ENCODE measurements at regions not wholly inside any gene's neighbourhood (a gene's known extent, or its start where the extent isn't known, plus 50 kb on each side); places are given as distances from the start of the nearest gene placed in this dataset.
A peak's percentile ranks its signal among the peaks of the same experiment; 100 is the strongest.

DNA sequence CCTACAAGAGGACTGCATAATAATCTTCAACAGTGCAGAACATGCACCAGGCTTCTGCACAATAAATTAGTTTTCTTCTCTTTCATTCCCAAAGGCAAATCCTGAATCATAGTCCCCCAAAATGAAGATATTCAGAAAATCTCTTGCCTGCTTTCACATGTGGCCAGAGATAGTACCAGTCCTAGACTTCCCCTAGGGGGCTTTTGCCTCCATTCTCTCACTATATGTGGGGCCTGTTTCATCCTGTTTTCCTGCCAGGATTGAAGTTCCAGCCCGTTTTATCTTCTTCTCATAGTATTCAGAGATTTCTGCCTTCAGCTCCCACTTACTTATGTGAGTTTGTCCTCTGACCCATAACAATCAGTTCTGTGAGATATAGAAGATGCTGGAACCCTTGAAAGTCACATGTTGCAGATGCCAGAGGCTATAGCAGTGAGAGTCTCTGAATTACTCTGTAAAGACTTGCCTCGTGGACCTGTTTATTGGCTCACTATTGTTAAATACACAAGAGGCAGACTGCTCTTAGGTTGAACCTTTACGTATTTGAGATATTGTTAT lies 421.9 kb upstream of the PCDH9 start:
- DNase-seq (ENCODE audit: low spot score): no peak

DNA sequence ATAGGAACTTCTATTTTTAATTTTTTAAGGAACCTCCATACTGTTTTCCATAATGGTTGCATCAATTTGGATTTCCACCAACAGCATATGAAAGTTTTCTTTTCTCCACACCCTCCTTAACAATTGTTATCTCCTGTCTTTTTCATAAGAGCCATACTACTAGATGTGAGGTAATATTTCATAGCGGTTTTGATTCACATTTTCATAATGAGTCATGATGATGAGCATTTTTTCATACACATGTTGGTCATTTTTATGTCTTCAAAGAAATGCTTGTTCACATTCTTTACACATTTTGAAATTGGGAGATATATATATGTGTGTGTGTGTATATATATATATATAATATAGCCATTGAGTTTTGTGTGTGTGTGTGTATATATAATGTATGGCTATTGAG lies 420.3 kb upstream of the PCDH9 start:
- DNase-seq (ENCODE audit: low spot score): no peak

DNA sequence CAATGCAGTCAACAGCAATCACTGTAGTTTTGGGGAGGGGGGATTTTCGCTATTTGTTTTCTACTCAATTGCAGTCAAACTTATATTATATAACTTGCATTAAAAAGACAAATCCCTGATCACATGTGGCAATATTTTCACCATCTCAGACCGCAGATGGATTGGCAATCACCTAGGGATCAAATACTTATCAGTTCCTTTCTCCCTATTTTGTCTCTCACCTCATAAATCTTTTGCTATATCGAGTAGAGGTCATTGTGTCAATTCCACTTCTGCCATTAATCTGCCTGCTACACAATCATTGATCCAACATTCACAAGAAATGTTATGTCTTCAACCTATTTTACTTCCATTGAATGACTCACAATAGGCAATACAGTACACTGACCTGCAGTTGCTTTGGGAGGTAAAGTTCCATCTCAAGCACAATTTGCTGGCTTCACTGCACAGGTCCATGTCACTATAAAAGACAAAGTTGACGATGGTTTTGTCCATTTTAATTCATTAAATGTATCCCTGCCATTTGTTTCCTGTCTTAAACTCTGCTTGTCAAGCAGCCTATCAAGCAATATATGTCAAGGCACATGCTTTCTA lies 415.8 kb upstream of the PCDH9 start:
- DNase-seq (ENCODE audit: low spot score): no peak

DNA sequence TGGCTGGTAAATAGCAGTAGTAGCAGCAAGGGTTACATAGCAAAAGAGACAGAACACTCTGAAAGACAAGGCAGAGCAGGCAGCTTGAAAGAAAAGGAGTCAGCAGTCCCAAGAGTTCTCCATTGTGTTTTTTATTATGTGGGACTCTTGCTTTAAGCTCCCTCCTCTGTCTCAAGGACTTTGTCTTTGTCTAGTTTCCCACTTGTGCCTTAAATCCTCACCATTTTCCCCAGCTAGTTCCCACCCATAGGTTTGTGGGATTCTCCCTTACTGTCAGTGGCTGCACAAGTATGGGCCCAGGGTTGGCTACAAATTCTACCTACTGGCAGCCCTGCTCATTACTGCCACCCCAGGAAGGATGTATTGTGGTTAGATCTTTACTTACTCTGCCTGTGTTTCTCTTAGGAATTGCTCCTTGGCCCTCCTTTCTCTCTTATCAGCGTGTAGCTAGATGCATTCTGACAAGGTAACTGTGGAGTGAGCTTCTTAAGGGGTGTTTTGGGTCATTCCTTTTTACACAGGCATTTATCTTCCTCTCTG lies 413.4 kb upstream of the PCDH9 start:
- no peak for DNase-seq (ENCODE audit: low spot score)

DNA sequence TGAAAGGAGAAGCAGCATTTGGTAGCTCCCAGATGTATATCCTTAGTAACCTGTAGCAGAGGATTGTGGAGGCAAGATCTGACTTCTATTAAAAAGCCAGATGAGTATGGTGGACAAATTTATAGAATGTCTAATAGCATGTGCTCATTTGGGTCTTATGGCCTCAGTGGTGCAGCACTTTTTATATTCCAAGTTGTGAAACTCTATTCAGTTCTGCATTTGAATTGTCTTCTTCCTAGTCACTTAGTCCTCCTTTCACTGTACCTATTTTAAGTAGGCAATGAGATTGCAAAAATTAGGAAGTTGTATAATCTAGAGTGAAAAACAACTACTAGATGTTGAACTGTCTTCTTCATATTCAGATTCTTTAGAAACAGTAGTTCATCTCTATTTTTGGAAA lies 412.5 kb upstream of the PCDH9 start:
- DNase-seq (ENCODE audit: low spot score): no peak

DNA sequence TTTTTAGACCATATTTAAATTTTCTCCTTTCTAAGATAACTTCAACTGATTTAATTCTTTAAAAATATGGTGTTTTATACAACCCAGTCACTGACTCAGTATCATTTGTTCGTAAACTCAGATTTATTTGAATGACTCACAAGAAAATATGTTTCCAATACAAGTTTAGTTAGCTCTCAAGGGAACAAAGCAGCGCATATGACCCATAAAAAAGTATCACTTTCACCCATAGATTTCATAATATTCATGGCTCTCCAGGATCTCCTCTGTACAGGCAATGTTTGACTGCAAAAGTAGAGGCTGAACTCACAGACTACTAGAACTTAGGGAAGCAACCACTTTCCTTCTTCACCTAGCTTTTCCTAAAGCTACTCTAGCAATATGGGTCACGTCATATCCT lies 405.6 kb upstream of the PCDH9 start:
- DNase-seq (ENCODE audit: low spot score): no peak

DNA sequence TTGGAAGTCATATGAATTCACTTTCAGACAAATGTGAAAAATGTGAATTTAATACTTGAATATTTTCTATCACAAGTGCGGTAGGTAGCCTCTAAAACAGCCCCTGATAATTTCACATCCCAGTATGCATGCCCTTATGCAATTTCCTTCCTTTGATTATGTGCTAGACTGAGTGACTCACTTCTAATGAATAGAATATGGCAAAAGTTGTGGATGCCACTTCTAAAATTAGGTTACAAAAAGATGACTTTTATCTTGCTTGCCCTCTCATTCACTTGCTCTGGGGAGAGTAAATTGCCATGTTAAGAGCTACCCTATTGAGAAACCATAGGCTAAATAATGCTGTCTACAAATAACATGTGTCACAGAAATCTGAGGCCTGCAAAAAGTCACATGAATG lies 402.5 kb upstream of the PCDH9 start:
- DNase-seq (ENCODE audit: low spot score): peak; percentile 52

DNA sequence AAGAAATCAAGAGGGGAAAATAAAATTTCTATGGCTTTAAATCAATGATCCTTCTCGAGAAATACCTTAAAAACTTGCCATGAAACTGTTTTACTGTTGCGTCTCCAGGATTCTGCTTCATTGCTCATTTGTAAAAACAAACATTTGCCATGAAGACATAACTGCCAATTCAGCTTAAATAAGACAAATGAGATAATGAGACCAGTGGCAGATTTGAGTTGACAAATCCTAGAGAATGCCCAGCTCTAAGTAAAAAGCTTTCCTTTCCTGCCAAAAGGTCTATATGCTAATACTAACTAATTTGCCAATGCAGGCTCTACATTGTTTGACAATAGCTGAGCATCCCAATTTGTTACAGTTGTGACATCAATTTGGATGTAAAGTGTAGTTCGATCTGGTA lies 400.5 kb upstream of the PCDH9 start:
- no peak for DNase-seq (ENCODE audit: low spot score)

DNA sequence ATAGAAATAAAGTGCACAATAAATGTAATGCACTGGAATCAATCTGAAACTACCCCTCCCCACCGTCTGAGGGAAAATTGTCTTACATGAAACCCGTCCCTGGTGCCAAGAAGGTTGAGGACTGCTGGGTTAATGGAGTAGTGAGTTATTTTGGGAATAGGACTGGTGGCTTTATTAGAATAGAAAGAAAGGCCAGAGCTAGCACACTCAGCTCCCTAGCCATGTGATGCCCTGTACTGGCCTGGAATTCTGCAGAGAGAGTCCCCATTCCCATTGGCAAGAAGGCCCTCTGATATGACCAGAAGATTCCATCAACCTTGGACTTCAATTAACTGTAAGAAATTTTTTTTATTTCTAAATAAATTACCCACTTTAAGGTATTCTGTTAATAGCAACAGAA lies 393.5 kb upstream of the PCDH9 start:
- DNase-seq (ENCODE audit: low spot score): no peak

DNA sequence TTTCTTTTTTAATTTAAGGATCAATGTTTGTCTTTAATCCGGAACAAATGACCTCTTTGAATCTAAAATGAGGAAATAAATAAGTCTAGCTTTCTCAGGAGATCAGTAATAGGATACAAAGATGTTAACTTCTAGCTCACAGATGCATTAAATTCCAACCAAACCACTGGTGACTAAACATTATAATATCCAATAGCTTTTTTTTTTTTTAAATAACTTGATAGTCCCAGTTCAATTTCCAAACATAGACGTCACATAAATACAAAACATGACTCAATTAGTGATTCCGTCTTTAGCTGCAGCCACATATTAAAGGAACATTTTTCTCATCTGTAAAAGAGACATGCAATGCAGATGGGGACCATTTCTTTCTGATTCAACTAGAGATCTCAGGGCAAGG lies 390.5 kb upstream of the PCDH9 start:
- DNase-seq (ENCODE audit: low spot score): no peak

DNA sequence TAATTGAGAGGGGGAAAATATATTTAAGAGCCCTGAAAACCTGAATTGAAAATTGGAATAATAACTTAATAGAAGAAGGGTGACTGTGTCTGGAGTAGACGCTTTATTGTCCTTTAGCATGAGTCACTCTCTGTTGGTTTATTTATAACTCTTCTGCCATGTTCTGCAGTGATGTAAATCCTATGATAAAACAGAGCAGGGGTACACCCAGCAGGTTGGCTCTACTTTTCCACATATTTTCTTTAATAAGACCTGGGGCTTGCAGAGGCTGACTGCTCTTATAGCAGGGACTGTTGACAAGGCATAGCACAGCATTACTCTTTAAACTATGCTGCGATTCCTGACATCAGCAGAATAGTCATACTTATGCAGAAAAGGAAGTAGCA lies 389.9 kb upstream of the PCDH9 start:
- DNase-seq (ENCODE audit: low spot score): peak; percentile 57

DNA sequence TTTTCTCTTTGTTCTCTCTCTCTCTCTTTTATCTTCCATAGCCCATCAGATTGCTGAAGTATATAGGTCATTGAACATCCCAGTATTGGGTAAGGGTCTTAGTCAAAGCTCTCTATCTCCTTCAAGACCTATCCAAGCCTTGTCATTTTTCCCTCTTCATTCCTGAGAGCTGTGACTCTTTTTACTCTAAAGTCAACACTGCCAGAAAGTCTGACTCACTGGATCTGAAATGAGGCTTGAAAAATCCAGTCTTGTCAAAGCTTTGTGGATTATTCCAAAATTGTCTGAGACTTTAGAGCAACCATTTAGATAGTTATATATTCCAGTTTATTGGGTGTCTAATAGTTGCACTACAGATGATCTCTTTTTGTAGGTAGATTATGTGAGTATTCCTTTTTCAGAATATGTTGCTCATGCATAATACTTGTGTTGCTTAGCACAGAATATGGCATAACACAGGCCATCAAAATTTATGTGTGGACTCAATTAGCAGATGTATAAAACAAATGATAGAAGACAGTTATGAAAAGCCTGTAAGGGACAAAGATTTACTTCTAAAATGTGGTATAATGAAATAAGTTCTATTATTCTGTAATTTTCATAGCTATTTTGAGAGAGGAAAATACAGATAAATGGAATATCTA lies 389.3 kb upstream of the PCDH9 start:
- DNase-seq (ENCODE audit: low spot score): no peak

DNA sequence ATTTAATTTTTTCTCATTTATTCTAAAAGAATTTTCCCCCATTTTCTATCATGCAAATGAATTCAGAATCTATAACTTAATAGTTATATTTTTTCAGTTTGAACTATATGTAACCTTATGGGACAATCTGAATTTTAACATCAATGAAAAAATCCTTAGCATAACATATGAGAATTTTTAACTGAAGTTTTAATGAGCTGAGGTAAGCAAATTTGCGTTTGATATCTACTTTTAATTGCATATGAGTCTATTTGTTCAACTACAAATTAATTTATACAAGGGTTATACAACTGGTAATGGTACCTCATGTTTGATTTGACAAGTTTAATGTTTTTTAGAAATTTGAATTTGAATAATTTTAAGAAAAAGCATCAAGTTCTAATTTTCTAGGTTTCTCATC lies 384.4 kb upstream of the PCDH9 start:
- no peak for DNase-seq (ENCODE audit: low spot score)

DNA sequence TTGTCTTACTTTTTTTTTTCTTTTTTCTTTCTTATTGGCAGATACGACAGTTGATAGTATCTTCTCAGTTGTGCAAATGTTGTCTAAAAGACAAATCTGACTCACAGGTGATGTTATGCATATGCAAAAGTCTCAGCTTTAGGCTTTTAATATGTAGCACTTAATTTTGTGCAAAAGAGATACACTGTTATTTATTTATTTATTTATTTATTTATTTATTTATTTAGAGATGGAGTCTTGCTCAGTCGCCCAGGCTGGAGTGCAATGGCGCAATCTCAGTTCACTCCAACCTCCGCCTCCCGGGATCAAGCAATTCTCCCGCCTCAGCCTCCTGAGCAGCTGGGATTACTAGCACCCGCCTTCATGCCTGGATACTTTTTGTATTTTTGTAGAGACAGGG lies 383.9 kb upstream of the PCDH9 start:
- DNase-seq (ENCODE audit: low spot score): no peak

DNA sequence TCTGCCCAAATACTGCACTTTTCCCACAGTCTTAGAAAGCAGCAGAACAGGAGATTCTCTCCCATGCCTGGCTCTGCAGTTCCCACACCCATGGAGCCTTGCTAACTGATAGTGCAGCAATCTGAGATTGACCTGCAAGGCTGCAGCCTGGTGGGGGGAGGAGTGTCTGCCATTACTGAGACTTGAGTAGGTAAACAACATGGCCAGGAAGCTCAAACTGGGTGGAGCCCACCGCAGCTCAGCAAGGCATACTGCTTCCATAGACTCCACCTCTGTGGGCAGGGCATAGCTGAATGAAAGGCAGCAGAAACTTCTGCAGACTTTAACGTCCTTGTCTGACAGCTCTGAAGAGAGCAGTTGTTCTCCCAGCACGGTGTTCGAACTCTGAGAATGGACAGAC lies 358.5 kb upstream of the PCDH9 start:
- DNase-seq (ENCODE audit: low spot score): no peak

DNA sequence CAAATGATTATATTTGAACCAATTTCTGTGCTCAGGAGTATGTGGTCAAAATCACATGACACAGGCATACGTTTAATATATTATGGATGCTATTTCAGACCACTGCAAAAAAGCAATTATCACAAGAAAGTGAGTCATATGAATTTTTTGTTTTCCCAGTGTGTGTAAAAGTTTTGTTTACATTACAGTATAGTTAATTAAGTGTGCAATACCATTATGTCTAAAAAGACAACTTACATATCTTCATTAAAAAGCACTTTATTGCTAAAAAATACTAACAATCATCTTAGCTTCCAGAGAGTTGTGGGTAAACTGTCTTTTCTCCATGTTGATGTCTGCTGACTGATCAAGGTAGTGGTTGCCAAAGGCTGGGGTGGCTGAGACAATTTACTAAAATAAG lies 347.2 kb upstream of the PCDH9 start:
- no peak for DNase-seq (ENCODE audit: low spot score)

DNA sequence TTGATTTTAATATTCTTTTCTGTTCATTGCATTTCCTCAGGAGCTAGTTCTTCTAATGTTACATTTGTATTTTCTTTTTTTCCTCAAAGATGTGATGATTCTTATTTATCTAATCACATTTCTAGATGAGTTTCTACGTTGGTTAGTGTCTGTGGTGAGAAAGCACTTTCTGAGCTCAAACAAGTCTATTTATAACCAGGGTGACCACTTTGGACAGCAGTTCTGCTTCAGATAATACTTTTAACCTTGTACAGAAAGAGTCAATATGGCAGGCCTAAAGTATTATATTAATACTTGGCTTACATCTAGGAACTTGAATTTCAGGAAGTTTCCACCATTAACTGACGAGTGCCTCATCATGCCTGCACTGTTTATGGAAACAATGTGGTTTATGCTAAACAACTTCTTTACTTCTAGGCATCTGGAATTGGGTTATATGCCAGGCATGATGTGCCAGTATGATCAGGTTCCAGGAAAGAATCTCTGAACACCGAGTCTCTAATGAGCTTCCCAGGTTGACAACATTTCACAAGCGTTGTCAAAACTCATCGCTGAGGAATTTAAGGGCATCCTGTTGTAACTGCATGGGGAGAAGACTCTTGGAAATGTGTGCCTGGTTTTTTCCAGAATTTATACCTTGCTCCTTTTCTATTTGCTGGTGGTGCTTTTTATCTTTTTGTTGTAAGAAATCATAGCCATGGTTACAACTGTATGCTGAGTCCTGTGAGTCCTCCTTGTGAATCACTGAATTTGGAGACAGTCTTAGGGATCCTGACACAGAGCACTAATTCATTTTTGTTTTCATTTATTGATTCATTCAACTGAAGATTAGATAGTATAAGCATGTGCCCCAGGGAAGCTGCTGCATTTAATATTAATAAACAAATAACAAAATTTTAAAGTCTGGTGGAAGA lies 344.4 kb upstream of the PCDH9 start:
- peak; percentile 7 for DNase-seq (ENCODE audit: low spot score)

DNA sequence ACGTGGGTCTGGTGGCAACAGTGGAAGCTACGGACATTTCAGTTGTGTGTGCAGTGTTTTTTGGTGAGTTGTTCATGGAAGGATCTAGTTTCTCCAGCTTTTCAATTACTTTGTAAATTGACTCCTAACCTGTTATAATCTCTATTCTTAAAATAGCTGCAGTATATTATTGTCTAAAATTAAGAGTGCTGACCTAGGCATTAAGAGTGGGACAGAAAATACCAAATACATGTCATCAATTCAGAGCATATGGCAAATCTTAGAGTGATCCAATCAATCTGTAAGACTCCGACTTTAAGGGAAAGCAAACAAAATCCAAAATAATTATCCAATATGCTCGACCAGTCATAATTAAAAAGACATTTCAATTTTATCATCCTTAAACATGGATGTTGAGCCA lies 338.1 kb upstream of the PCDH9 start:
- no peak for DNase-seq (ENCODE audit: low spot score)

DNA sequence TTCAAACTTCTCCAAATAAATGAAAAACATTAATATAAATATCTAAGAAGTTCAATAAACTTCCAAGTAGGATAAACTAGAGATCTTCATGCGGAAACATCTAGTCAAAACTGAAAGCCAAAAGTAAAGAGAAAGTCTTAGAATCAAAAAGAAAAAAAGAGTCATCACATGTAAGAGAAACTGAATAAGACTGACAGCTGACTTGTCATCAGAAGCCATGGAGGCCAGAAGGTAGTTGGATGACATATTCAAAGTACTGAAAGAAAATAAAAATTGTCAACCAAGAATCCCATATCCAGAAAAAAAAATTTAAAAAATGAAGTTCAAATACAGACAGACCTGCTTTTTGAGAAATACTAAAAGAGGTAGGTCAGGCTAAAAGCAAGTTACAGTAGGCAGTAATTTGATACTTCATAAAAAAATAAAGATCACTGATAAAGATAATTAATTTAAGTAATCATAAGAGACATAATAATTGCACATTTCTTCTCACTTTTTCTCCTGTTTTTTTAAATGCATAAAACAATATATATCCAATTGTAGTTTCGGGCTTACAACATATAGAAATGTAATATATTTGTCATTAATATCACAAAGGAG lies 327.6 kb upstream of the PCDH9 start:
- peak; percentile 6 for DNase-seq (ENCODE audit: low spot score)

DNA sequence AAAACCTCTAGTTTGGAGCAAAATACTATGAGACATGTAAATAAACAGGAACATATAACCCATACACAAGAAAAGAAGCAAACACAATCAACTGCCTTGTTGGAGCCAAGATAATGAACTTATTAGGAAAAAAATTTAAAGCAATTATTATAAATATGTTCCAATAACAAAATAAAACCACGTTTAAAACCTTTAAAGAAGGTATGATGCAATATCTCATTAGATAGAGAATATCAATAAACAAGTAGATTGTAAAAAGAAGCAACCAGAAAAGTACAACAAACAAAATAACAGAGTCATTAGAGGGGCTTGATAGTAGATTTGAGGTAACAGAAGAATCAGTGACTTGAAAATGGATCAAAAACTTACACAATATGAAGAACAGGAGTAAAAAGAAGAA lies 327.0 kb upstream of the PCDH9 start:
- no peak for DNase-seq (ENCODE audit: low spot score)

DNA sequence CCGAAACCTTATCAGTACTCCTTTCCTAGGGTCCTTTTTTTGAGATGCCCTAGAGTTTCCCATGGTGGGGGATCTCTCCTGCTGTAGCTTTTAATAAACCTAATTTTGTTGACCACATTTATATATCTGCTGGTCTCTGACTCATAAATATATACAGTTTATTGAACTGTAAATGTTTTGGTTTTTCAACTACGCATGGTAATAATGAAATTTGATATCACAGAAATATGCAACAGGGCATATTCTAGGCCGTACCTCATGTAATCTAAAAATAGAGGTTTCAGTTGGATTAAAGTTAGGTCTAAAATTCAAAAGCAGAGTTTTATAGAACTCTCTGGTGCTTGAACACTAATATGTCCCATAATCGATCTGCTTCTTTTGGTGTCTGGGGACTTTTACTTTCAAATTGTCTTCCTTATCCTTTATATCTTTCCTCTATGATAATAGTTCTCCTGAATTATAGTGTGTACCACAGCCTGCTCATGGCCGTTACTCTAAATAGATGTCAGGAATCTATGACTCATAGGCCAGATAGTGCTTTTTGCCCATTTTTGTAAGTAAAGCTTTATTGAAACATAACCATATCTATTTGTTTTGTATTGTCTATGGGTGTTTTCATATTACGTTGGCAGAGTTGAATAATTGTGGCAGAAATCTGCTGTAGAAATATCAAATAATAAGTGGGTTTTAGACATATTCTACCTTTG lies 324.8 kb upstream of the PCDH9 start:
- DNase-seq (ENCODE audit: low spot score): no peak

DNA sequence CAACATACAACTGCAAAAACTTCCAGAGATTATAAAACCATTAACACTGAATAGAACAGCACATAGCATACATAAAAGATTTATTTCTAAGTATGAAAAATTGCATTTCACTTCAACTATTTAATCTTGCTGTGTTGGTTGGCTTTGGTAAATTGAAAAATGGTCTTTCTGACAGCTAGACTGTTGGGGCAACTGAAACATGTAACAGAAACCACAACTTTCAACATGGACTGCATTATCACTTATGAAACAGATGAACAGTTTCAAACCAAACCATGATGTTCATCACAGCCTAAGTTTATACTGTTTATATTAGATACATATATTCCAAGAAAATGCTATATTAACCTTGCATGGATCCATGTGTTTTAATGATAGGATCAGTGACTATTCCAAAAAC lies 324.1 kb upstream of the PCDH9 start:
- DNase-seq (ENCODE audit: low spot score): no peak

All from kidney capillary endothelial cell (primary cell).